ENCODE measurements at regions not wholly inside any gene's neighbourhood (a gene's known extent, or its start where the extent isn't known, plus 50 kb on each side); places are given as distances from the start of the nearest gene placed in this dataset.
"Not testable (repeated sequence)": the region's sequence is repeated elsewhere in the genome, so short reads cannot be mapped to it uniquely, and the experiment has no call there.

DNA sequence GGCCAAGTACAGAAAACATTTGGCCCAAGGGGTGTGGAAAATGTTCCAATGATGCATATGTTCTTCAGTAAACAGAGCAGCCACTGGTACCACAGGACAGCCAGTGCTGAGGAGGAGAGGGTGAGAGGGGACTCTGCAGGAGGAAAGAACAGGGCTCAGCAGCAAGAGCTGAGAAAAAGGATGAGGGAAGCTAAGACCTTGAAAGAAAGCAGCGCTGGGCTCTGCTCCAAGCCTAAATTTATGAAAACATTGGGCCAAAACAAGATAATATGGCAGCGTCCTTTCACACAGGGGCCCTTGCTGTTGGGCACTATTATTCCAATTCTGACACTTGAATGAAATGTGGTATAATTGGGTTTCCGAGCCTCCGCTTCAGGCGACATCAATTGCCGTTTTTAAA is 939.0 kb upstream of the FANCL start:
- DNase-seq (no peak), ATAC-seq (no peak)
- Mint-ChIP-seq H3K9me3 (no peaks in the 10 kb centered on the region), H3K27me3 (no peaks in the 10 kb centered on the region), H3K27ac (no peak overlapping the region), H3K4me1 (peaks cover 4% of the 10 kb centered on the region), H3K36me3 (ENCODE audit: low read depth) (no peaks in the 10 kb centered on the region), H3K4me3 (no peak overlapping the region)

DNA sequence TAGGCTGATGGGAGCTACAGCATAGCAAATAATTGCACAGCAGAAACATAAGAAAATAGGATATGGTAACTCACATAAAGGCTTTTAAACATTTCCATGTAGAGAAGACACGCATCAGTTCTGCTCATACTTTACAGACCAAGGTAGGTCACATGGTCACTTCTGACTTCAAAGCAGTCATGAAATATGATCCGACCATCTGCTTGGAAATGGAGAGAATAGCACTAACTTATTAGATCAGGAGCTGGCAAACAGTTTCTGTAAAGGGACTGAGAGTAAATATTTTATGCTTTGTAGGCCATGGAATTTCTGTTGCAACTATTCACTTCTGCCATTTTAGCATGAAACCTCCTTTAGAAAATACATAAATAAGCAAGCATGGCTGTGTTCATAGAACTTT is 936.6 kb upstream of the FANCL start:
- Mint-ChIP-seq H3K4me1 (no peaks in the 10 kb centered on the region), H3K4me3 (no peak overlapping the region), H3K36me3 (ENCODE audit: low read depth) (no peaks in the 10 kb centered on the region), H3K27ac (no peak overlapping the region), H3K9me3 (no peaks in the 10 kb centered on the region), H3K27me3 (no peaks in the 10 kb centered on the region)
- no peak for ATAC-seq
- no peak for DNase-seq

DNA sequence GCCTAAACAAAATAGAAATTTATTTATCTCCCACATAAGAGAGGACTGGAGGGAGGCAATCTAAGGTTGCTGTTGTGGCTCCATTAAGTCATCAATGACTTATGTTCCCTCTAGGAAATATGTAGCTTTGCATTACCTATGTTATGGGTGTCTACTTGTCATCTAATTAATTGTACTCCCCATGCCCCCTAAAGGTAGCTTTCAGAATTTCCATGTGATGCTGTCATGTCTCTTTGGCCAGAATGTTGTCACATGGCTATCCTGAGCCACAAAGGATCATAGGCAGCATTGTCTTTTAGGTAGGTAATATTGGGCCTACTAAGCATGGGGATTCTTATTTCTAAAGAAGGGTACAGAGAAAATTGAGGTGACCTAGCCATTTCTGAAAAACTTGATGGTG is 935.6 kb upstream of the FANCL start:
- Mint-ChIP-seq H3K4me1 (no peaks in the 10 kb centered on the region), H3K27me3 (no peaks in the 10 kb centered on the region), H3K9me3 (no peaks in the 10 kb centered on the region), H3K4me3 (no peak overlapping the region), H3K36me3 (ENCODE audit: low read depth) (no peaks in the 10 kb centered on the region), H3K27ac (no peak overlapping the region)
- DNase-seq: no peak
- ATAC-seq: no peak

DNA sequence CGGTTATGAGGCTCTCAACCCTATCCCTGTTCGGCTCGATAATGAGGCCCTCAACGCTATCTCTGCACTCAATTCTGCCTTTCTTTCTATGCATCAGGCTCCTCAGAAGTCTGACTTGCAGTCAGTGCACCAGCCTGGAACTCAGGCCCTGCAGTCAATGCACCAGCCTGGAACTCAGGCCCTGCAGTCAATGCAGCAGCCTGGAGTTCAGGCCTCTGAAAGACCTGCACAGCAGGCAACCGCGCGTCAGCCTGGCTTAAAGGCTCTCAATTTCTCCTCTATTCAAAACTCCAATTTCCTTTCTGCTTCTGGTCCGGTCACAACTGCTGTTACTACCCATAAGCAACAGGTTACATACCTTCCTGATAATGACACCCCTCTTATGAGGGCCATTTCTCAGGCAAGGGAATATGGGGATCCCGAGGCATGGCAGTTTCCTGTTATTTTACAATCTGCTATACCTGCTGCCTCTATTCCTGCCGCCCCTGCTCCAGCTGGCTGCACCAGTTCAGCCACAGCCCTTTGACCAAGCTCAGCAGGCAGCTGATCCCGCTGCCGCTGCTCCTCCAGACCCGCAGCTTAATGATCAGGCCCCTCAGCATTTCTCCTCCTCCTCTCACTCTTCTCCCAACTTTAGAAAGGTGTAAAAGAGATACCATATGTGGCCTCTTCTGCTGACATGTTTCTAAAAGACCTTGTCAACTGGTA is 933.6 kb upstream of the FANCL start:
- no peak for DNase-seq
- Mint-ChIP-seq H3K4me1 (no peaks in the 10 kb centered on the region), H3K27me3 (no peaks in the 10 kb centered on the region), H3K9me3 (no peaks in the 10 kb centered on the region), H3K27ac (no peak overlapping the region), H3K36me3 (ENCODE audit: low read depth) (no peaks in the 10 kb centered on the region), H3K4me3 (no peak overlapping the region)
- ATAC-seq: no peak

DNA sequence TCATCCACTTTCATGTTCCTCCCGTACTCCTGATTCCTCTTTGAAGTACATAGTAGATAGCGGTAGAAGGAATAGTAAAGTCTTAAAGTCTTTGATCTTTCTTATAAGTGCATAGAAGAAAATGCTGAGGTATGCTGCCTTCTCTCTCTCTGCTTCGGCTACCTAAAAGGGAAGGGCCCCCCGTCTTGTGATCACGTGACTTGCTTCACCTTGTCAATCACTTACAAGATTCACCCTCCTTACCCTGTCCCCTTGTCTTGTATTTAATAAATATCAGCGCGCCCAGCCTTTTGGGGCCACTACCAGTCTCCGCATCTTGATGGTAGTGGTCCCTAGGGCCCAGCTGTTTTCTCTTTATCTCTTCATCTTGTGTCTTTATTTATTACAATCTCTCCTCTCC is 932.2 kb upstream of the FANCL start:
- Mint-ChIP-seq H3K36me3 (ENCODE audit: low read depth) (no peaks in the 10 kb centered on the region), H3K4me3 (no peak overlapping the region), H3K4me1 (no peaks in the 10 kb centered on the region), H3K9me3 (no peaks in the 10 kb centered on the region), H3K27me3 (no peaks in the 10 kb centered on the region), H3K27ac (no peak overlapping the region)
- DNase-seq (no peak), ATAC-seq (no peak)

DNA sequence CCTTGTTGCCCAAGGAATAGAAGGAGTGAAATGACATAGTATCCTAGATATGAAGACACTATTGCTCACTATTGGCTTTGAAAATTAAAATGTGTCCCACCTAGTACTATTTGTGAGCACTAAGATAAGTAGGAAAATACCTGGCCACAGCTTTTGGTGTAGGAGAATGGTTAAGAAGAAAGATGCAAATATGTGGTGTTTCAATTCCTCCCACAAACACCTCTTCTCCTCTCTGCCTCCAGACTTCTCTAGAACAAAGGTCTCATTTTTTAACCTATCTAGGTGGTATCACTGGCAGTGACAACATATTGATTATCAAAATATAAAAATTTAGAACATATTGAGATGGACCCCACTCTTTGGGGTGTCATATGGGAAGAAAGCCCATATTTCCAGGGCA is 929.9 kb upstream of the FANCL start:
- H3K36me3 Mint-ChIP-seq (ENCODE audit: low read depth): no peaks in the 10 kb centered on the region
- ATAC-seq (no peak), DNase-seq (no peak)
- no peak overlapping the region for H3K27ac Mint-ChIP-seq
- no peak overlapping the region for H3K4me3 Mint-ChIP-seq
- H3K27me3 Mint-ChIP-seq: no peaks in the 10 kb centered on the region
- H3K4me1 Mint-ChIP-seq: no peaks in the 10 kb centered on the region
- no peaks in the 10 kb centered on the region for H3K9me3 Mint-ChIP-seq

DNA sequence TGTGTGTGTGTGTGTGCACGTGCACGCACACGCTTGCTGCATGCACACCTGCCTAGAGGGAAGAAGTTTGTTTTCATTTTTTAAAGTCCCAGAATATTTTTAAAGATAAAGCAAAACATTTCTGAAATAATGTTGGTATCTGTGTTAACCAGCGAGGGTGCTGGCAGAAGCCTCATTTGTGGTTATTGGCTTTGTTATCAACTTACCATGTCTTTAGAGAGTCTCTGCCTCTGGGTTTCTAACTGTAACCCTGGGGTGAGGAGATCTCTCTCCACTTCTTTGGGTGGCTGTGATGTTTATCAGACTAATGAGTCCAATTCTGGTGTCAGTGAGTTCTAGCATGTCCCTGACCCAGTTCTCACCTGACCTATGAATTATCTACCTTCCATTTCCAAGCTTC is 927.6 kb upstream of the FANCL start:
- DNase-seq (no peak), ATAC-seq (no peak)
- no peaks in the 10 kb centered on the region for H3K9me3 Mint-ChIP-seq
- no peaks in the 10 kb centered on the region for H3K27me3 Mint-ChIP-seq
- H3K4me3 Mint-ChIP-seq: no peak overlapping the region
- H3K27ac Mint-ChIP-seq: no peak overlapping the region
- H3K4me1 Mint-ChIP-seq: no peaks in the 10 kb centered on the region
- no peaks in the 10 kb centered on the region for H3K36me3 Mint-ChIP-seq (ENCODE audit: low read depth)

DNA sequence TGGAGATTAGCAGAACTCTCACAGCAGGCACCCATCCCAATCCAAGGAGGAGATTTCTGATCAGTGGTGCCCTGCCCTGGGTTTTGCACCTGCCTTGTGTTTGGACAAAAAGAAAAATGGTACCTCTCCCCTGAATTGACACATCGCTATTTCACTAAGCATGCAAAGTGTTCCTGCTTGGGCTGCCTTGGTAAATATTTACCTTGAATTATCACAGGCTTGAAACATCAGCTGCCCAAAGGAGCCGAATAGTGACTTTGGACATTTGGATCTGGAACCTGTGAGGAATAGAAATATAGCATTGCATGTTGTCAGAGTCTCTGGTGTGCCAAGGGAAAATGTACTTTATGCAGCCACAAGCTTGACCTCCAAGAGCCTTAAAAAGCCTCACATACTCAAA is 926.4 kb upstream of the FANCL start:
- Mint-ChIP-seq H3K9me3 (peaks cover 6% of the 10 kb centered on the region), H3K4me3 (no peak overlapping the region), H3K4me1 (no peaks in the 10 kb centered on the region), H3K27ac (no peak overlapping the region), H3K27me3 (no peaks in the 10 kb centered on the region), H3K36me3 (ENCODE audit: low read depth) (no peaks in the 10 kb centered on the region)
- no peak for ATAC-seq
- no peak for DNase-seq

DNA sequence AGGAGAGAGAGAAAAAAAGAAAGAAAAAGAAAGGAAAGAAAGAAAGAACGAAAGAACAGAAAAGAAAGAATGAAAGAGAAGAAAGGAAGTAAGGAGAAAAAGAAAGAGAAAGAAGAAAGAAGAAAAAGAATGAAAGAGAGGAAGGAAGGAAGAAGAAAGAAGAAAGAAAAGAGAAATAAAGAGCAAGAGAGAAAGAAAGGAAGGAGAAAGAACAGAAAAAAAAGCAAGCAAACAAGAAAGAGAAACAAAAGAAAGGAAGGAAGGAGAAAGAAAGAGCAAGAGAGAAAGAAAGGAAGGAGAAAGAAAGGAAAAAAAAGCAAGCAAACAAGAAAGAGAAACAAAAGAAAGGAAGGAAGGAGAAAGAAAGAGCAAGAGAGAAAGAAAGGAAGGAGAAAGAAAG is 916.8 kb upstream of the FANCL start:
- not testable (repeated sequence) for DNase-seq; H3K27me3 Mint-ChIP-seq; H3K4me1 Mint-ChIP-seq; H3K27ac Mint-ChIP-seq; H3K9me3 Mint-ChIP-seq; H3K36me3 Mint-ChIP-seq (ENCODE audit: low read depth); ATAC-seq; H3K4me3 Mint-ChIP-seq

DNA sequence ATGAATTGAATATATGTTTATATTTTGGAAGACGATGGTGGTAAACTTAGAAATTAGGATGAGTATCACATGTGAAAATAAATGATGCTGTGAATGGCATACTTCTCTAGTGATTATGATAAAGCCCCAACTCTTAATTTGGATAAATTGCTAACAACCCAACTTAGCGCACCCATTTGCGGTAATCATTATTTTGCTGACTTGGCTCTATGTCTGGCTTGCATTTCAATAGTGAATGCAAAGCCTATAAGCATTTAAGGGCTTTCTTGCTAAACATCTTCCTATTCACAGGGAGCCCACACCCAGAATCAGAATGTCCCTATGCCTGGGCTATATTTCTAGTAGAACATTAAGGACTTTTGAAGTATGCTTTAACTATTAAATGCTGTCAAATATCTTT is 910.7 kb upstream of the FANCL start:
- H3K27me3 Mint-ChIP-seq: no peaks in the 10 kb centered on the region
- no peaks in the 10 kb centered on the region for H3K9me3 Mint-ChIP-seq
- no peak overlapping the region for H3K4me3 Mint-ChIP-seq
- H3K4me1 Mint-ChIP-seq: no peaks in the 10 kb centered on the region
- H3K27ac Mint-ChIP-seq: no peak overlapping the region
- no peaks in the 10 kb centered on the region for H3K36me3 Mint-ChIP-seq (ENCODE audit: low read depth)
- DNase-seq (no peak), ATAC-seq (no peak)

DNA sequence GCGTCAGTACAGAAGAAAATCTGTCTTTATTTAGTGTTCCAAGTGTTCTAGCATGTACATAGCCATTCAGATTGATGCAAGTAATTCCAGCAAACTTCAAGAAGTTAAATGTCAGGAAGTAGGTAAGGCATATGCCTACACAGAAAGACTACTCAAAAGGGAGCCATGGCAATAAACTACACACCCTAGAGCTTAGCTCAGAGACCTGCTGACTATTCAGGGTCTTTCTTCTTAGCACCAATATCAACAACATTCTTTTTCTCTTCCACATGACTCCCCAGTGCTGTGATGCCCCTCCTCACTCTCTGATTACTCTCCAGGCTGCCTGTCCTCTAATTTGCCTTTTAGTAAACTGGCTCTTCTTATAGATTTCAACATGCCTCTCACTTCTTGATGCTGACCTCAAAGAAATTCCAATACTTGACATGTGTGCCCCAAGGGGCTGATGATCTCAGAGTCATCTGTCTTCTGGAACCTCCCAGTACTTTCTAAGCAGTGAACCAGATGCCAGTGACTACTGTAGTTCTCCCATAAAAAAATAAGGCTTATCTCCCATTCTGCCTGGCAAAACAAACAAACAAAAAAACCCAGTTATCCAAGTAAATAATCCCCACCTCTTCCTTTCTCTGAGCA is 909.2 kb upstream of the FANCL start:
- H3K4me1 Mint-ChIP-seq: no peaks in the 10 kb centered on the region
- H3K36me3 Mint-ChIP-seq (ENCODE audit: low read depth): no peaks in the 10 kb centered on the region
- H3K9me3 Mint-ChIP-seq: no peaks in the 10 kb centered on the region
- H3K27me3 Mint-ChIP-seq: no peaks in the 10 kb centered on the region
- ATAC-seq (no peak), DNase-seq (no peak)
- no peak overlapping the region for H3K27ac Mint-ChIP-seq
- H3K4me3 Mint-ChIP-seq: no peak overlapping the region

DNA sequence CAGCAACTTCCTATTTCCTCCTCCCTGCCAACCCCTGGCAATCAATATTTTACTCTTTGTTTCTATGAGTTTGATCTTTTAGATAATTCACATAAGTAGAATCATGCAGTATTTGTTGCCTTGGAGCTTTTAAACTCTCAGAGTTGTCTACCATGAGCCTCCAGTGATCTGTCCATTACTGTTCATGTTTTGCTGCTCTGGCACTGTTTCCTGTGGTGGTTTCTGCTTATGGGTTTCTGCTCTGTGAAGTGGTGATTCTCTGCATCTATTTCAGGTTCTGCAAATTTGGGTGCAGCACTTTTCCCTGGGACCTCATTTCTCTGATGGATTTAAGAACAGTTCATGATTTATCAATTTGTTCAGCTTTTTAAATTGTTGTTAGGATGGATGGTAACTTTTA is 908.1 kb upstream of the FANCL start:
- no peak overlapping the region for H3K27ac Mint-ChIP-seq
- DNase-seq: no peak
- no peak for ATAC-seq
- no peaks in the 10 kb centered on the region for H3K9me3 Mint-ChIP-seq
- H3K4me1 Mint-ChIP-seq: no peaks in the 10 kb centered on the region
- no peaks in the 10 kb centered on the region for H3K36me3 Mint-ChIP-seq (ENCODE audit: low read depth)
- no peak overlapping the region for H3K4me3 Mint-ChIP-seq
- no peaks in the 10 kb centered on the region for H3K27me3 Mint-ChIP-seq

DNA sequence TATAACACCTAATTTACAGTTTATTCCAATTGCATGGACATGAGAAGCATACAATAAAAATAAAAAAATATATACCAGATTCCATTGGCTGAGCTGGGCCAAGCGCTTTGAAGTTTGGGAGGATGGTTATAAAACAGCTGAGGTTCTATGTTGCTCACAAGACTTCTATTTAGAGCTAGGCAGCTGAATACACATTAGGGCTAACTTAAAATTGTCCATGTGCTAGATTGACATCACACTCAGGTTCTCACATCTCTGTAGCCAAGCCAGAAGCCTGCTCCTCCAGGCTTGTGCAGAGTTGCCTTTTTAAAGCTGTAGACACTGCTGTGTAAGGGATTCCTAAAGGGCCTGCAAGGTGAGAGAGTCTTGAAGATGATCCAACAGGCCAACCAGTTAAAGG is 871.1 kb upstream of the FANCL start:
- Mint-ChIP-seq H3K4me1 (no peaks in the 10 kb centered on the region), H3K9me3 (no peaks in the 10 kb centered on the region), H3K27ac (no peak overlapping the region), H3K27me3 (no peaks in the 10 kb centered on the region), H3K4me3 (no peak overlapping the region), H3K36me3 (ENCODE audit: low read depth) (no peaks in the 10 kb centered on the region)
- DNase-seq: no peak
- no peak for ATAC-seq

DNA sequence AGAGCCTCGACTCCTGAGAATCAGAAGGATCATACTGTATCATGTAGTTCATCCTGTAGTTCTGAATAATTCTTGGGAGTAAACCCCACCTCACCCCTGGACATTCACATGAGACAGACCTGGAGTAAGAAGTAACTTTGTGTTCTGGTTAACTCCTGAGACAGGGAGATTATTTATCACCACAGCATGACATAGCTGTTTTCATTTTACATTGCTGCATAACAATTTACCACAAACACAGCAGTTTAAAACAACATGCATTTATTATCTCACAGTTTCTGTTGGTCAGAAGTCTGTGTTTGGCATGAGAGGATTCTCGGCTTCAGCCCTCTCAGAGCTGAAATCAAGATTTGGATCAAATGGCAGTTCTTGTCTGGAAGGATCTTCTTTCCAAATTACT is 855.8 kb upstream of the FANCL start:
- ATAC-seq (no peak), DNase-seq (no peak)
- Mint-ChIP-seq H3K27ac (no peak overlapping the region), H3K9me3 (peaks cover 18% of the 10 kb centered on the region), H3K27me3 (no peaks in the 10 kb centered on the region), H3K4me3 (no peak overlapping the region), H3K4me1 (no peaks in the 10 kb centered on the region), H3K36me3 (ENCODE audit: low read depth) (peaks cover 4% of the 10 kb centered on the region)

DNA sequence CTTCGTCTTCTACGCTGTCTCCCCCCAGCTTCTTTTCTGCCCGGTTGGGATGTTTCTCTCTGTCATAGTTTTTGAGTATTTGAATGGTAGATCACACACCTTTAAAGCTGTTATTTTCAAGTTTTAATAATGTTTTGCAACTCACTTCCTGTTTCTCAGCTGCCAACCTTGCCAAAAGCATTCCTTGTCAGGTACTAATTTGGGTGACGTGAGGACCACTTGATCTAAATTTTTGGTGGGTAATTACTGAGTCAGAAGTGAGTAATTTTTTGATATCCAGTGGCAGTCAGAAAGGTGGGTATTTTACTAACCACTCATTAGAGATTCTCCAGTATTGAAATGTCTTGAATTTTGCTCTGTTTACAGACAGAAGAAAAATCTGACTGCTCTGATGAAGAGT is 852.4 kb upstream of the FANCL start:
- no peak overlapping the region for H3K4me3 Mint-ChIP-seq
- H3K9me3 Mint-ChIP-seq: peaks cover 13% of the 10 kb centered on the region
- no peak overlapping the region for H3K27ac Mint-ChIP-seq
- DNase-seq (no peak), ATAC-seq (no peak)
- no peaks in the 10 kb centered on the region for H3K4me1 Mint-ChIP-seq
- no peaks in the 10 kb centered on the region for H3K27me3 Mint-ChIP-seq
- H3K36me3 Mint-ChIP-seq (ENCODE audit: low read depth): no peaks in the 10 kb centered on the region

DNA sequence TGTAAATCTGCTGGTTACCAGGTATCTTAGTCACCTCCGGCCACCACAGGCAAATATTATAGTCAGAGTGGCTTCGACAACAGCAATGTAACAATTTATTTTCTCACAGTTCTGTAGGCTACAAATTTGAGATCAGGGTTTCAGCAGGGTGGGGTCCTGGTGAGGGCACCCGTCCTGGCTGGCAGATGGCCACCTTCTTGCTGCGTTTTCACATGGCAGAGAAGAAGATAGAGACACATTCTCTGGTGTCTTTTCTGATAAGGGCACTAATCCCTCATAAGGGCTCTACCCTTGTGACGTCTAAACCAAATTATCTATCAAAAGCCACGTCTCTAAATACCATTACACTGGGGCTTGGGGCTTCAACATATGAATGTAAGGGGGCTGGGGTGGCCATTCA is 843.2 kb upstream of the FANCL start:
- Mint-ChIP-seq H3K4me3 (no peak overlapping the region), H3K9me3 (peaks cover 4% of the 10 kb centered on the region)

More for the DNA sequence above, 843.2 kb upstream of the FANCL start:
- ATAC-seq (no peak), DNase-seq (no peak)
- H3K4me1 Mint-ChIP-seq: no peaks in the 10 kb centered on the region
- H3K36me3 Mint-ChIP-seq (ENCODE audit: low read depth): no peaks in the 10 kb centered on the region
- H3K27ac Mint-ChIP-seq: no peak overlapping the region
- no peaks in the 10 kb centered on the region for H3K27me3 Mint-ChIP-seq

All from activated naive CD8-positive, alpha-beta T cell treated with anti-CD3 and anti-CD28 coated beads, Interleukin-2, amount 50 U/mL, for 24 hours (primary cell).